GM19452 (cell line): ENCODE measurements at regions not wholly inside any gene's neighbourhood (a gene's known extent, or its start where the extent isn't known, plus 50 kb on each side); places are given as distances from the start of the nearest gene placed in this dataset.
"Not testable (repeated sequence)": the region's sequence is repeated elsewhere in the genome, so short reads cannot be mapped to it uniquely, and the experiment has no call there.

Experiments used
- ATAC-seq: cut with Tn5 transposase; IDR thresholded peaks from one replicate; pipeline ENCODE4 v1.9.1; 2021; ENCODE audit not compliant: unreplicated experiment

GRCh38 chr1:95659588-95659987 is 425.6 kb downstream of the RWDD3 start:
- no peak for ATAC-seq

- ATAC-seq = no peak
Observed at GRCh38 chr1:95660736-95661135, 426.7 kb downstream of the RWDD3 start.

- ATAC-seq = not testable (repeated sequence)
Observed at GRCh38 chr1:95663530-95663929, 429.5 kb downstream of the RWDD3 start.

GRCh38 chr1:95668165-95668564 is 434.2 kb downstream of the RWDD3 start:
- no peak for ATAC-seq

- ATAC-seq = not testable (repeated sequence)
Observed at GRCh38 chr1:95669638-95670037, 435.6 kb downstream of the RWDD3 start.

GRCh38 chr1:95671098-95671497 is 437.1 kb downstream of the RWDD3 start:
- ATAC-seq = no peak

- ATAC-seq = no peak
Observed at GRCh38 chr1:95679262-95679661, 445.3 kb downstream of the RWDD3 start.

GRCh38 chr1:95685081-95685480 is 451.1 kb downstream of the RWDD3 start:
- ATAC-seq = no peak

- ATAC-seq = no peak
Observed at GRCh38 chr1:95686217-95686616, 452.2 kb downstream of the RWDD3 start.

- ATAC-seq = no peak
Observed at GRCh38 chr1:95699149-95699953, 465.3 kb downstream of the RWDD3 start.

- no peak for ATAC-seq
Observed at GRCh38 chr1:95701450-95702173, 467.6 kb downstream of the RWDD3 start.

GRCh38 chr1:95703046-95703445 is 469.0 kb downstream of the RWDD3 start:
- no peak for ATAC-seq

- no peak for ATAC-seq
Observed at GRCh38 chr1:95716097-95716496, 482.1 kb downstream of the RWDD3 start.

GRCh38 chr1:95716550-95716949 is 482.5 kb downstream of the RWDD3 start:
- no peak for ATAC-seq

GRCh38 chr1:95723346-95723745 is 489.3 kb downstream of the RWDD3 start:
- no peak for ATAC-seq

GRCh38 chr1:95728841-95729240 is 494.8 kb downstream of the RWDD3 start:
- no peak for ATAC-seq

GRCh38 chr1:95730986-95731385 is 497.0 kb downstream of the RWDD3 start:
- ATAC-seq = no peak

GRCh38 chr1:95731466-95731865 is 497.5 kb downstream of the RWDD3 start:
- no peak for ATAC-seq

- ATAC-seq = no peak
Observed at GRCh38 chr1:95733031-95733430, 499.0 kb downstream of the RWDD3 start.

- ATAC-seq = no peak
Observed at GRCh38 chr1:95733671-95734070, 499.7 kb downstream of the RWDD3 start.

- ATAC-seq = no peak
Observed at GRCh38 chr1:95734560-95734959, 500.6 kb downstream of the RWDD3 start.

- ATAC-seq = no peak
Observed at GRCh38 chr1:95742591-95743089, 508.6 kb downstream of the RWDD3 start.
